IPS-18a (cell line): ENCODE measurements at regions not wholly inside any gene's neighbourhood (a gene's known extent, or its start where the extent isn't known, plus 50 kb on each side); places are given as distances from the start of the nearest gene placed in this dataset.

Experiments
- H3K27ac ChIP-seq: one replicate; pipeline ENCODE4 v1.5.1; 2013; ENCODE audit warnings: low read length
- H3K27me3 ChIP-seq: one replicate; pipeline ENCODE4 v1.6.1; 2013; ENCODE audit warnings: mild to moderate bottlenecking, low read length; ENCODE audit not compliant: control insufficient read depth, insufficient read depth
- H3K36me3 ChIP-seq: one replicate; pipeline ENCODE4 v1.6.1; 2013; ENCODE audit warnings: low read depth, low read length; ENCODE audit not compliant: control insufficient read depth
- H3K4me1 ChIP-seq: one replicate; pipeline ENCODE4 v1.6.1; 2013; ENCODE audit warnings: low read depth, low read length; ENCODE audit not compliant: control insufficient read depth
- H3K4me3 ChIP-seq: one replicate; pipeline ENCODE4 v1.5.1; 2013; ENCODE audit warnings: low read length
- H3K9ac ChIP-seq: one replicate; pipeline ENCODE4 v1.6.1; 2013; ENCODE audit warnings: mild to moderate bottlenecking, low read length, moderate library complexity
- H3K9me3 ChIP-seq: one replicate; pipeline ENCODE4 v1.6.1; 2013; ENCODE audit warnings: low read depth, low read length; ENCODE audit not compliant: control insufficient read depth

DNA sequence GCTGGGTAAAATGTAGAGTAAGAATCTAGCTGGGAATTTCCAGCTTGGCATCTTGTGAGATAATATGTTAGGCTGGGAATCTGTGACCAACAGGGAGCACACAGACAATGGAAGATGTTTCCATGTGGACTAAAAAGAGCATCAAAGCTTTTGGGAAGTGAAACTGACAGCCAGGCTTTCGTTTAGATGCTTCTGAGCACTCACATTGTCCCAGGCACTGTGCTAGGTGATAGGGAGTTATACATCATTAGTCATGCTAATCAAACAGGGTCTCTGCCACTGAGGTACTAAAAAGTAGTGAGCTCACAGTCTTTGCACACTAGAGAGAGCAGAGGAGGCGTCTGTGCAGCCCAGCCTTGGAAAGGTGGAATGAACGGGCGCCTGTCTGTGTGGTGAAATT is 101.9 kb upstream of the SCOC start:
- Histone ChIP-seq H3K36me3 (no peaks in the 10 kb centered on the region), H3K4me3 (no peak overlapping the region), H3K27ac (no peak overlapping the region), H3K4me1 (no peaks in the 10 kb centered on the region), H3K9ac (no peak overlapping the region), H3K27me3 (no peaks in the 10 kb centered on the region), H3K9me3 (no peaks in the 10 kb centered on the region)

DNA sequence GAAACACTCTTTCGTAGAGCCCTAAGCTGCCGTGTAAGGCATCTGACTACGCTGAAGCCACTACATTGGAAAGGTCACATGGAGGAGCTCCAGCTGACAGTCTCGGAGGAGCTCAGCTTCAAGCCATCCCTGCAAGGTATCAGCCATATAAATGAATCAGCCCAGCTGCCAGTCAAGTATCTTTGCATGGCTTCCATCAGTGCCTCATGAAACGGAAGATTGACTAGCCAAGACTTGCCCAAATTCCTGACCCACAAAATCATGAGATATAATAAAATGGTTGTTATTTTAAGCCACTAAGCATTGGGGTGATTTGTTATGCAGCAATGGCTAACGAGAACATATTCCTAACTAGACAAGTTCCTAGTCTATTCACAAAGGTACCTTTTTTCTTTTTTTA is 104.1 kb upstream of the SCOC start:
- H3K4me3 ChIP-seq: no peak overlapping the region
- no peaks in the 10 kb centered on the region for H3K27me3 ChIP-seq
- H3K4me1 ChIP-seq: no peaks in the 10 kb centered on the region
- no peak overlapping the region for H3K9ac ChIP-seq
- H3K9me3 ChIP-seq: no peaks in the 10 kb centered on the region
- H3K36me3 ChIP-seq: no peaks in the 10 kb centered on the region
- H3K27ac ChIP-seq: no peak overlapping the region

DNA sequence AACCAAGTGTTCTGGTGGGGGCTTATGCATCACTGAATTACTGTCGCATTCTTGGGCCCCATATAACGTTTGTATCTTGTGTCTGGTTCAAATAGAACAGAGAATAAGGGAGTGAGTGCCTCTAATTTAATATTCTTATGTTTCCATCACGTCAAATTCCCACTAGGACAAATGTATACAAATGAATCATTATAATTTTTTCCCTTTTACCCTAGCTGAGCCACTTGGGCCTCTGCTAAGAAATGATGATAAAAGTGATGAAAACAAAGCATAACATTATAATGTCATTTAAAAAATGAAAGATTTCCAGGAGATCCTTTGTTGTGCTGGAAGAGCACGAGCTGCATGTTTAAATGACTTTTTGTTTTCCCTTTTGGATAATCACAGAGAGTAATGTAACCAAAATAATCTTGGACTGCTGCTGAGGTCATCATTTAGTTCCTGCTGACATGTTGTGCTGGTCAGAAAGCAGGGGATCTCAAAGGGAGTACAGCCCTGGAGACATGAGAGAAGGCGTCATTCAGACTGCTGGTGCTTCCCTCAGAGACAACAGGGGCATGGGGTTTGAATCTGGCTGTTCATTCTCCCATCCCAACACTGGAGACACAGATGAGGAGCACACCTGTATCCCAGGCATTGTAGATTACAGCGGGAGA is 105.1 kb upstream of the SCOC start:
- Histone ChIP-seq H3K4me1 (no peaks in the 10 kb centered on the region), H3K9ac (no peak overlapping the region), H3K36me3 (no peaks in the 10 kb centered on the region), H3K4me3 (no peak overlapping the region), H3K27ac (no peak overlapping the region), H3K9me3 (no peaks in the 10 kb centered on the region), H3K27me3 (no peaks in the 10 kb centered on the region)

GRCh38 chr4:140267576-140267975 is 105.9 kb upstream of the SCOC start:
- Histone ChIP-seq H3K27me3 (no peaks in the 10 kb centered on the region), H3K27ac (no peak overlapping the region), H3K9ac (no peak overlapping the region), H3K4me3 (no peak overlapping the region), H3K4me1 (no peaks in the 10 kb centered on the region), H3K9me3 (no peaks in the 10 kb centered on the region), H3K36me3 (no peaks in the 10 kb centered on the region)

- Histone ChIP-seq H3K27ac (no peak overlapping the region), H3K4me1 (no peaks in the 10 kb centered on the region), H3K9me3 (no peaks in the 10 kb centered on the region), H3K9ac (no peak overlapping the region), H3K27me3 (no peaks in the 10 kb centered on the region), H3K36me3 (no peaks in the 10 kb centered on the region), H3K4me3 (no peak overlapping the region)
Observed at GRCh38 chr4:140266958-140267568, 106.4 kb upstream of the SCOC start.

- H3K27me3 ChIP-seq: no peaks in the 10 kb centered on the region
- H3K4me3 ChIP-seq: no peak overlapping the region
- H3K9me3 ChIP-seq: no peaks in the 10 kb centered on the region
- no peaks in the 10 kb centered on the region for H3K36me3 ChIP-seq
- H3K27ac ChIP-seq: no peak overlapping the region
- H3K4me1 ChIP-seq: peaks cover 3% of the 10 kb centered on the region
- no peak overlapping the region for H3K9ac ChIP-seq
Observed at GRCh38 chr4:140260227-140260626, 106.2 kb upstream of the MAML3 start.

GRCh38 chr4:140258476-140258875 is 104.5 kb upstream of the MAML3 start:
- peaks cover 8% of the 10 kb centered on the region for H3K4me1 ChIP-seq
- H3K4me3 ChIP-seq: no peak overlapping the region
- no peak overlapping the region for H3K27ac ChIP-seq
- no peaks in the 10 kb centered on the region for H3K9me3 ChIP-seq
- H3K36me3 ChIP-seq: no peaks in the 10 kb centered on the region
- peaks cover 5% of the 10 kb centered on the region for H3K27me3 ChIP-seq
- no peak overlapping the region for H3K9ac ChIP-seq

- Histone ChIP-seq H3K9me3 (no peaks in the 10 kb centered on the region), H3K27ac (no peak overlapping the region), H3K4me1 (peaks cover 10% of the 10 kb centered on the region), H3K4me3 (no peak overlapping the region), H3K27me3 (peaks cover 7% of the 10 kb centered on the region), H3K9ac (no peak overlapping the region), H3K36me3 (no peaks in the 10 kb centered on the region)
Observed at GRCh38 chr4:140257461-140258305, 103.7 kb upstream of the MAML3 start.

DNA sequence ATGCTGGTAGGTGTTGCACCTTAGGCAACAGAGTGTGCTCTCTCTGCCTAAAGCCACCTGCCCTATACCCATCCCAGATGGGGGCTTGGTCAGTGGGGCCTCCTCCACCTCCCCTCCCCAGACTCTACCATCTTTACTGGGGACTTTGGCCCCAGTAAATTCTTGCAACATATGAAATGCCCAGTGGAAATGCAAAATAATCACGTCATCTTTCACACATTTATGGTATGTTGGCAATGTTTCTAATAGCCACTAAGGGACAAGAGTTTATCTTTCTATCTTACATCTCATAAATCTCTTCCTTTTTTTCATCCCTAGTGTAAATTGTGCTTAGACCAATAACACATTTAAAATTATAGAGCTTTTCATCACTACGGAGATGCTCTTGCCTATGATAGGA is 103.0 kb upstream of the MAML3 start:
- Histone ChIP-seq H3K9me3 (no peaks in the 10 kb centered on the region), H3K27ac (no peak overlapping the region), H3K9ac (no peak overlapping the region), H3K27me3 (peaks cover 14% of the 10 kb centered on the region), H3K4me1 (peaks cover 16% of the 10 kb centered on the region), H3K4me3 (no peak overlapping the region), H3K36me3 (no peaks in the 10 kb centered on the region)

- peaks cover 20% of the 10 kb centered on the region for H3K4me1 ChIP-seq
- H3K36me3 ChIP-seq: no peaks in the 10 kb centered on the region
- peaks cover 20% of the 10 kb centered on the region for H3K27me3 ChIP-seq
- H3K4me3 ChIP-seq: no peak overlapping the region
- no peaks in the 10 kb centered on the region for H3K9me3 ChIP-seq
- no peak overlapping the region for H3K27ac ChIP-seq
- no peak overlapping the region for H3K9ac ChIP-seq
Observed at GRCh38 chr4:140256335-140256734, 102.4 kb upstream of the MAML3 start.

DNA sequence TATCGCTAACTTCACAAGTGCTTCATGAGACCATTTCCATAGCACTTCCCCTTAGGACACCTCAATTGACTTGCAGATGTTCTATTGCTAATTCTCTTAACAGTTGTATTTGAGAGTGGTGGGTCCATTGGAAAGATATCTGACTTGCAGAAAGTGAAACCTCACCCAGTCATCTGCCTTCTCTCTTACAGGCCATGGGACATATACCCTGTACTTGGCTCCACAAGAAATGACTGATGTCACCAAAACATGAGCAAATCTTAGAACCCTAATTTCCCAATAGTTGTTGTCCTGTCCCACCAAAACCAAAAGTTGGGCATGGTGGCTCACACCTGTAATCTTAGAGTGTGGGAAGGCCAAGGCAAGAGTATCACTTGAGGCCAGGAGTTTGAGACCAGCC is 101.9 kb upstream of the MAML3 start:
- Histone ChIP-seq H3K4me3 (no peak overlapping the region), H3K4me1 (peaks cover 20% of the 10 kb centered on the region), H3K27ac (no peak overlapping the region), H3K36me3 (no peaks in the 10 kb centered on the region), H3K27me3 (peaks cover 23% of the 10 kb centered on the region), H3K9me3 (no peaks in the 10 kb centered on the region), H3K9ac (no peak overlapping the region)
